Neuronal stem cell (in vitro differentiated cells): ENCODE measurements at regions not wholly inside any gene's neighbourhood (a gene's known extent, or its start where the extent isn't known, plus 50 kb on each side); places are given as distances from the start of the nearest gene placed in this dataset.

Experiments
- DNase-seq: peaks from one replicate; pipeline ENCODE4 v3.0.0-alpha.2; 2013; ENCODE audit warnings: low spot score
- H2AFZ ChIP-seq: one replicate; pipeline ENCODE4 v1.6.1; 2013; ENCODE audit warnings: mild to moderate bottlenecking, low read length, inconsistent platforms
- H2AK5ac ChIP-seq: 2 replicates; pipeline ENCODE4 v1.6.1; 2013; ENCODE audit warnings: low read depth, mild to moderate bottlenecking, inconsistent platforms, low read length, moderate library complexity, mixed read lengths
- H2BK120ac ChIP-seq: 2 replicates; pipeline ENCODE4 v1.6.1; 2013; ENCODE audit warnings: low read depth, mild to moderate bottlenecking, inconsistent platforms, low read length, moderate library complexity, mixed read lengths
- H2BK12ac ChIP-seq: one replicate; pipeline ENCODE4 v1.6.1; 2013; ENCODE audit warnings: low read length, inconsistent platforms
- H2BK15ac ChIP-seq: 2 replicates; pipeline ENCODE4 v1.6.1; 2013; ENCODE audit warnings: mild to moderate bottlenecking, low read length, inconsistent platforms, mixed read lengths
- H2BK5ac ChIP-seq: one replicate; pipeline ENCODE4 v1.6.1; 2013; ENCODE audit warnings: inconsistent platforms, mild to moderate bottlenecking, low read length, moderate library complexity
- H3K14ac ChIP-seq: one replicate; pipeline ENCODE4 v1.6.1; 2013; ENCODE audit warnings: low read length, inconsistent platforms
- H3K18ac ChIP-seq: 2 replicates; pipeline ENCODE4 v1.6.1; 2013; ENCODE audit warnings: low read length, inconsistent platforms
- H3K23ac ChIP-seq: 2 replicates; pipeline ENCODE4 v1.6.1; 2013; ENCODE audit warnings: low read depth, mild to moderate bottlenecking, mixed read lengths, low read length, inconsistent platforms; ENCODE audit not compliant: poor library complexity
- H3K27ac ChIP-seq: replicated peaks from 3 replicates; pipeline ENCODE4 v1.5.1; 2013; ENCODE audit warnings: low read length, inconsistent platforms
- H3K27me3 ChIP-seq, 3 experiments: 2 replicates each; pipeline ENCODE4 v1.6.1; 2013; ENCODE audit warnings: low read length in 3 of 3, mild to moderate bottlenecking in 2 of 3, inconsistent platforms in 1 of 3, low read depth in 1 of 3, mixed read lengths in 1 of 3, moderate library complexity in 1 of 3; ENCODE audit not compliant: control insufficient read depth in 3 of 3, insufficient read depth in 3 of 3
- H3K36me3 ChIP-seq, 2 donors: replicated peaks in 1 of 2; 2 replicates each; pipeline ENCODE4 v1.6.1; 2013; ENCODE audit warnings: low read length in 2 of 2; ENCODE audit not compliant: control insufficient read depth in 2 of 2, insufficient read depth in 2 of 2
- H3K4ac ChIP-seq: 2 replicates; pipeline ENCODE4 v1.6.1; 2013; ENCODE audit warnings: inconsistent platforms, mild to moderate bottlenecking, low read length, moderate library complexity
- H3K4me1 ChIP-seq, 2 donors: 1 replicate in 1 of 2; 2 replicates in 1 of 2; pipeline ENCODE4 v1.6.1; 2013; ENCODE audit warnings: low read length in 2 of 2, low read depth in 1 of 2; ENCODE audit not compliant: control insufficient read depth in 2 of 2, insufficient read depth in 1 of 2
- H3K4me2 ChIP-seq: one replicate; pipeline ENCODE4 v1.6.1; 2013; ENCODE audit warnings: mild to moderate bottlenecking, low read length, inconsistent platforms; ENCODE audit not compliant: insufficient read depth, poor library complexity, severe bottlenecking
- H3K4me3 ChIP-seq, 2 donors: 2 replicates each; pipeline ENCODE4 v1.5.1; 2013; ENCODE audit warnings: low read length in 2 of 2, mild to moderate bottlenecking in 2 of 2, inconsistent platforms in 1 of 2, moderate library complexity in 1 of 2
- H3K79me1 ChIP-seq: one replicate; pipeline ENCODE4 v1.6.1; 2013; ENCODE audit warnings: low read depth, mild to moderate bottlenecking, inconsistent platforms, low read length, moderate library complexity
- H3K9ac ChIP-seq: one replicate; pipeline ENCODE4 v1.6.1; 2013; ENCODE audit warnings: mild to moderate bottlenecking, low read depth, low read length, inconsistent platforms; ENCODE audit not compliant: poor library complexity
- H3K9me3 ChIP-seq, 2 donors: replicated peaks in 1 of 2; 2 replicates each; pipeline versions ENCODE3 to v1.6.1; 2013; ENCODE audit warnings: low read length in 2 of 2, mild to moderate bottlenecking in 2 of 2, inconsistent platforms in 1 of 2, low read depth in 1 of 2, mixed read lengths in 1 of 2, moderate library complexity in 1 of 2; ENCODE audit not compliant: control insufficient read depth in 2 of 2, insufficient read depth in 1 of 2
- H4K8ac ChIP-seq: one replicate; pipeline ENCODE4 v1.6.1; 2013; ENCODE audit warnings: low read depth, mild to moderate bottlenecking, inconsistent platforms, low read length, moderate library complexity
- H4K91ac ChIP-seq: one replicate; pipeline ENCODE4 v1.6.1; 2013; ENCODE audit warnings: low read length, low read depth, mild to moderate bottlenecking, inconsistent platforms; ENCODE audit not compliant: poor library complexity
- WGBS, 2 donors: extraction: QIAGEN DNeasy Blood & Tissue Kit; methylation state at CpG; one replicate each; pipeline ENCODE4 v1.1.7; 2013; ENCODE audit warnings: missing lambda C conversion rate in 2 of 2, mixed read lengths in 1 of 2; ENCODE audit not compliant: insufficient read length in 2 of 2, insufficient replicate concordance in 1 of 2; ENCODE audit errors: extremely low coverage in 2 of 2; 5-methylcytosine and 5-hydroxymethylcytosine counted together

- H2AK5ac ChIP-seq: no peak overlapping the region
- H3K4ac ChIP-seq: no peak overlapping the region
- H3K9me3 ChIP-seq: no peaks in the 10 kb centered on the region
- no peak overlapping the region for H2BK5ac ChIP-seq
- H2BK120ac ChIP-seq: no peak overlapping the region
- H4K91ac ChIP-seq: no peak overlapping the region
- no peak overlapping the region for H3K9ac ChIP-seq
- no peak overlapping the region for H3K23ac ChIP-seq
- H3K4me1 ChIP-seq: no peaks in the 10 kb centered on the region
- H3K27me3 ChIP-seq: no peaks in the 10 kb centered on the region
- H3K18ac ChIP-seq: no peak overlapping the region
- DNase-seq: no peak
- no peak overlapping the region for H2AFZ ChIP-seq
- H3K4me3 ChIP-seq: no peak overlapping the region
- no peak overlapping the region for H2BK15ac ChIP-seq
- no peak overlapping the region for H2BK12ac ChIP-seq
- no peak overlapping the region for H4K8ac ChIP-seq
- H3K36me3 ChIP-seq: no peaks in the 10 kb centered on the region
- H3K27ac ChIP-seq: no peak overlapping the region
- no peaks in the 10 kb centered on the region for H3K79me1 ChIP-seq
- H3K14ac ChIP-seq: no peak overlapping the region
- H3K4me2 ChIP-seq: no peak overlapping the region
- no CpG with 5 or more reads among the region's 4 CpGs for WGBS, 2 donors
Observed at GRCh38 chr10:62560201-62560819, 186.1 kb downstream of the ZNF365 start.

- Histone ChIP-seq H2BK12ac (no peak overlapping the region), H2BK15ac (no peak overlapping the region), H3K27ac (no peak overlapping the region), H3K79me1 (no peaks in the 10 kb centered on the region), H2BK120ac (no peak overlapping the region), H3K27me3 (no peaks in the 10 kb centered on the region), H4K91ac (no peak overlapping the region), H2BK5ac (no peak overlapping the region), H3K4me1 (no peaks in the 10 kb centered on the region), H3K36me3 (no peaks in the 10 kb centered on the region), H3K4me3 (no peak overlapping the region), H3K14ac (no peak overlapping the region), H3K23ac (no peak overlapping the region), H3K18ac (no peak overlapping the region), H2AK5ac (no peak overlapping the region), H3K9me3 (no peaks in the 10 kb centered on the region), H3K4ac (no peak overlapping the region), H4K8ac (no peak overlapping the region), H3K9ac (no peak overlapping the region), H3K4me2 (no peak overlapping the region), H2AFZ (no peak overlapping the region)
- no CpG with 5 or more reads among the region's 3 CpGs for WGBS, 2 donors
- DNase-seq: no peak
Observed at GRCh38 chr10:62561151-62561550, 187.0 kb downstream of the ZNF365 start.

GRCh38 chr10:62562101-62562500 lies 187.9 kb downstream of the ZNF365 start:
- Histone ChIP-seq H2BK5ac (no peak overlapping the region), H3K4me1 (no peaks in the 10 kb centered on the region), H3K4ac (no peak overlapping the region), H2BK12ac (no peak overlapping the region), H3K18ac (no peak overlapping the region), H3K9me3 (no peaks in the 10 kb centered on the region), H3K14ac (no peak overlapping the region), H2BK15ac (no peak overlapping the region), H3K9ac (no peak overlapping the region), H3K23ac (no peak overlapping the region), H3K27ac (no peak overlapping the region), H4K8ac (no peak overlapping the region), H3K4me2 (no peak overlapping the region), H3K4me3 (no peak overlapping the region), H3K79me1 (no peaks in the 10 kb centered on the region), H4K91ac (no peak overlapping the region), H3K27me3 (no peaks in the 10 kb centered on the region), H3K36me3 (no peaks in the 10 kb centered on the region), H2BK120ac (no peak overlapping the region), H2AFZ (no peak overlapping the region), H2AK5ac (no peak overlapping the region)
- no CpG with 5 or more reads among the region's 2 CpGs for WGBS, 2 donors
- DNase-seq: no peak

- Histone ChIP-seq H3K79me1 (no peaks in the 10 kb centered on the region), H4K91ac (no peak overlapping the region), H3K36me3 (no peaks in the 10 kb centered on the region), H2BK120ac (no peak overlapping the region), H2AK5ac (no peak overlapping the region), H3K9me3 (no peaks in the 10 kb centered on the region), H3K27me3 (no peaks in the 10 kb centered on the region), H2BK5ac (no peak overlapping the region), H3K18ac (no peak overlapping the region), H3K4me1 (no peaks in the 10 kb centered on the region), H3K4ac (no peak overlapping the region), H3K27ac (no peak overlapping the region), H3K9ac (no peak overlapping the region), H4K8ac (no peak overlapping the region), H2AFZ (no peak overlapping the region), H3K4me3 (no peak overlapping the region), H3K14ac (no peak overlapping the region), H3K4me2 (no peak overlapping the region), H2BK15ac (no peak overlapping the region), H2BK12ac (no peak overlapping the region), H3K23ac (no peak overlapping the region)
- DNase-seq: no peak
Observed at GRCh38 chr10:62562795-62563194, 188.6 kb downstream of the ZNF365 start.
